Fibroblast of skin of back (primary cell): ENCODE measurements at regions not wholly inside any gene's neighbourhood (a gene's known extent, or its start where the extent isn't known, plus 50 kb on each side); places are given as distances from the start of the nearest gene placed in this dataset.
A peak's percentile ranks its signal among the peaks of the same experiment; 100 is the strongest.
"Not testable (repeated sequence)": the region's sequence is repeated elsewhere in the genome, so short reads cannot be mapped to it uniquely, and the experiment has no call there.

Source experiments
- DNase-seq: peaks from one replicate; pipeline ENCODE4 v3.0.0-alpha.2; 2013

DNA sequence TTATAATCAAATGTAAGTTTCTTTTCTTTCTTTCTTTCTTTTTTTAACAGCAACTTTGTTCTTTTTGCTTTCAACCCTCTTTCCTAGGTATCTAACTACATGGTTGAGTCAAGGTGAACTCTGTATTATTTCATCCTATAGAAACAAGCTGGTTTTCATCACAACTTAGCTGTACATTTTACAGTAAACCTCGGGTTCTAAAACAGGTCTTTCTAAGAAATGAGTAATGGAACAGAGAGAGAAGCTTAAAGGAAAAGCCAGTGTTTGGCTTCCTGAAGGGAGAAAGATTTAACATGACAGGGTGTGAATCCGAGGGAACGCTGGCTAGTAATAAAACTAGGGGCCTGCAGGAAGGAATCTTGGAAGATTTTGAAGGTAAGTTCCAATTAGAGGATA lies 143.4 kb upstream of the ITGB1 start:
- DNase-seq: no peak

DNA sequence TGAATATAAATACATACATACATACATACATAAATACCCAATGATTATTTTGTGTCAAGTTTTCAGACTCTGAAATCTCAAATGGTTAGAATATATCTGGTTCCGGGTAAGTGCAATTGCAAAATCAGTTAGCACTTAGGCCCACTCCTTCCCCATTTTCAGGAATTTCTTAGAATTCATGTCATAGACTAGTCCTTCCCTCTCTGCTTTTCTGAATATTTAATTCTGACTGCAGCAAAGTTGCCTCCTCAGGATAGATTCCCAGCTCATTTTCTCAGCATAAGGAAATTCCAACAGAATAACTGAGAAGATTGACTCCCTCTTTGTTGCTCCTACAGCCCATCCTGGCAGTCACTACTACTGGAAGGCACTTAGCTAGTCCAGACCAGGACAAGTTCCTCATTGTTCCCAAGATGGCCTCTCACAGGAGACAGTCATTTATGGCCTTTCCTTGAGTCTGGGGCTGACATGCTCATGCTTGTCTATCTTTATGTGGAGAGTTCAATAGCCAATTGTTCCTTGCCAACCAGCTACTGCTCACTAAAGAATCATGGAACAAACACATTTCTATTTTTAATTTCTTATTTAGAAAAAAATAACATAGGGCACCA lies 142.9 kb upstream of the ITGB1 start:
- DNase-seq: no peak

DNA sequence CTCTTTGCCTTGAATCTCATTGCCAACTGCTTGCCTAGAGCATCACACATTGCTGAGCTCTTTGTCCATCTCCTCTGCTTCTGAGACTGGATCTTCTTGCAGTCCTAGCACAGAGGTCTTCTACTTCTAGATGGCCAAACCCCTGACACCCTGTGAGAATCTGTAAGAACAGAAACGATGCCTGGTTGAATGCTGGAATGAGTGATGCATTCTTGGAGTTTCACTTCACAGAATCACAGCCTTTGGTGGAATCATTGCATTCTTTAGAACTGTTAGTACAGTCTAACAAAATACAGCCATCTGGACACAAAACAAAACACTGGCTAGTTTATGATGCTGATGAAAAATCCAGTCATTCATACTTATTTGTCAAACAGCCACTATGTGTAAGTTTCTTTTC lies 141.7 kb upstream of the ITGB1 start:
- peak; percentile 88 for DNase-seq

- peak; percentile 53 for DNase-seq
Measured at GRCh38 chr10:33098951-33099663, 141.1 kb upstream of the ITGB1 start.

- no peak for DNase-seq
Measured at GRCh38 chr10:33095867-33096815, 138.1 kb upstream of the ITGB1 start.

DNA sequence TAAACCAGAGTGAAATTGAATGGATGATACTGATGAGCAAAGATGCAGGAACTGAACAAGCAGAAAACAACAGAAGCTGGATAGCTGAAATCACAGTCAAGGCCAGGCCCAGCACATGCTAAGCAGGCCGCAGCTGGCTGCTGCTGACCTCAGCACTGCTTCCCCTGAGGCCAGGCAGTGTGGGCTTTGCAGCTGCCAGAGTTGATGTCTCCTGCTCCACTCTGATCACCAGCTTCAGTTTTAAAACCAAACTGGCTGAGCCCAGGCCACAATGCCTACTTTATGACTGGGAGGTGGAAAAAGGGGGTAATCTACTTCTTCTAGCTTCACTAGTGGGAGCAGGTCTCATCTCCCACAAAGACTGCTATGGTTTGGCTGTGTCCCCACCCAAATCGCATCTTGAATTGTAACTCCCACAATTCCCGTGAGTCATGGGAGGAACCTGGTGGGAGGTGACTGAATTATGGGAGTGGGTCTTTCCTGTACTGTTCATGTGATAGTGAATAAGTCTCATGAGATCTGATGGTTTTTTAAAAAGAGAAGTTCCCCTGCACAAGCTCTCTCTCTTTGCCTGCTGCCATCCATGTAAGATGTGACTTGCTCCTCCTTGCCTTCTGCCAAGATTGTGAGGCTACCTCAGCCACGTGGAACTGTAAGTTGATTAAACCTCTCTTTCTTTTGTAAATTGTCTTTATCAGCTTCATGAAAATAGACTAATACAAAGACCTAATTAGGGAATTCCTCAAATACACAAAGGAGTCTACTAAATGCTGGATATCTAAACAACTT lies 136.4 kb upstream of the ITGB1 start:
- DNase-seq: no peak

DNA sequence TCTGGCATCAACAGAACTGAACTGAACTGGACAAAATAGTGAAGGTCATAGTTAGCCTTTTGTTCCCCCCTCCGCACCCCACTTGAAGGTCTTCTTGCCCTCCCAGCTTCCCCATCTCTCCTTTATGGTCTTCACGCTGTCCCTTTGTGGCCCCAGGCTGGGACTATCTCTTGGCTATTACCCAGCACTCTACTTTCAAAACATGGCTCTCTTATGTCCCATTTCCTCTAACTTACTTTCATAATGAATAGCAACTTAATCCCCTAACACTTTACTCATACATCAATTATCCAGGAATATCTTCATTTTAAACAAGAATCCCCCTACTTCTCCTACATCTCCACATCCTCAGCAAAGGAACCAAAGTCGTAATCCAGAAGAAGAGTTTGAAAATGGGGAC lies 135.3 kb upstream of the ITGB1 start:
- no peak for DNase-seq

GRCh38 chr10:33092596-33092995 lies 134.6 kb upstream of the ITGB1 start:
- no peak for DNase-seq

GRCh38 chr10:33091201-33091600 lies 133.2 kb upstream of the ITGB1 start:
- no peak for DNase-seq

DNA sequence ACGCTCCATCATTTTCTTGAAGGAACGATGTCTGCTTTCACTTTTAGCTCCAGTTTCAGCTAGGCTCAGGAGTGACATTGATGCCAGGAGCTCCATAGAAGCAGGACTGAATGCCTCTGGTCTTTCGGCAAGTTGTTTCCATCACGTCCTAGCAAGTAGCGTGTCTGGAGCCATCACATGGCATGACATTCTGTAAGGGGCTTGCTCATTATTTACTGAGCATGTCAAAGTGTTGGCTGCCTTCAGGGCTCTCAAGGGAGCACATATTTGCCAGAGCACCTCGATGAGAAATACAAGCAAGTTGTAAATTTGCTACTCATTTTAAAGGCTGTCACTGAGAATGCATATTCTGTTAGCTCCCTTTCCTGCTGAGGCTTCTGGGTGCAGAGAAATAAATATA lies 131.0 kb upstream of the ITGB1 start:
- no peak for DNase-seq

DNA sequence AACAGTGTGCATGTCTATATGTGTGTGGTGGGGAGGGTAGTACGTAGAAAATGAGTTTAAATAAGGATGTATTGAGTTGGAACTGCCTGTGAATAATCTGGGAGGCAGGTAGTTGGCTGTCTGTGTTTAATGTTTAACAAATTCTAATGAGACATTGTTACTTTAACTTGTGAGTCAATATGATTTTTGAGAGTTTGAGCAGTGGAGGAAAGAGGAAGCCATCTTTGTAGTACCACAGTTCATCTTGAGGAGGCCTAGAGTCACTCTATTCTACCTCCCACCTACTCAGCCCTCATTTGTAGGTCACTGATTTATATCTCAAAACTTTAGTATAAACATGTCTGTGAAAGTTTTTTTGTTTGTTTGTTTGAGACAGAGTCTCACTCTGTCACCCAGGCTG lies 129.9 kb upstream of the ITGB1 start:
- no peak for DNase-seq

- no peak for DNase-seq
Measured at GRCh38 chr10:33087152-33087551, 129.1 kb upstream of the ITGB1 start.

DNA sequence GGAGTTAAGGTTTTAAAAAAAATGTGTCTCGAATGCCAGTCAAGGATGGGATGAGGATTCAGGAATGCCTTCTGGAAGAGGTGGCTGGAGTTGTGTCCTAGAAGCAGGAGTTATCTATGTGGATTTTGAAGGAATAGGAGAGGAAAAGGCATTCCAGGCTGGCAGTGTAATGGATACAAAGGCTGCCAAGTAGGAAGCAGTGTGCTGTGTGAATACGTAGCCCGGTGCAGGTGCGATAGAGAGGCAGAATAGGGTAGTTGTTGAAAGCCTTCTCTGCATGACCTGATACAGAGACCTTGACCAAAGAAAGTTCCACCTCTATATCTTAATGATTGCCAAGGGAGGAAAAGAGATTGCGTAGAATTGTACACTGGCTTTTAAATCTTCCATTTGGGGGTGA lies 128.1 kb upstream of the ITGB1 start:
- DNase-seq: no peak

DNA sequence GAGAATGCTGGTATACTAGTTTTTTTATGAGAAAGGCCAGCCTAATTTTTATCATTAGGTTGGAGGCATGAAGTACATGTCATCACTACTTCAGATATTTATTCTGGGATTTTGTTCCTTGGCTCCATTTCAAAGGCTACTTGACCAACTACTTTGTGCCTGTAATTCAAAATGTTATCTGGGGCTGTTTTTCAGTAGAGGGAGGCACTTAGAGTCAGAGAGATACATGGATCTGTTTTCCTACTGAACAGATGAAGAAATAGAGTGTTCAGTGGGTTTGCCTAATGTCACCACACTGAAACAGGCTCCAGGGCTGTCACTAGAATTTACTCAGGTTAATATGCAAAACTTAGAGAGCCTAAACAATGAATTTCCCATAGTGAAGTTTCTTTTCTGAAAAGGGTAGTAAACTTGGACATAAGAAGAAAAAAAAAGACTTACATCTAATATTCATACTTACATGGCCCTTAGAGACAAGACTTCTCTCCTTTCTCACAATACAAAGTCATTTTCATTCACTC lies 127.3 kb upstream of the ITGB1 start:
- DNase-seq: no peak

- DNase-seq: no peak
Measured at GRCh38 chr10:33084453-33084852, 126.4 kb upstream of the ITGB1 start.

DNA sequence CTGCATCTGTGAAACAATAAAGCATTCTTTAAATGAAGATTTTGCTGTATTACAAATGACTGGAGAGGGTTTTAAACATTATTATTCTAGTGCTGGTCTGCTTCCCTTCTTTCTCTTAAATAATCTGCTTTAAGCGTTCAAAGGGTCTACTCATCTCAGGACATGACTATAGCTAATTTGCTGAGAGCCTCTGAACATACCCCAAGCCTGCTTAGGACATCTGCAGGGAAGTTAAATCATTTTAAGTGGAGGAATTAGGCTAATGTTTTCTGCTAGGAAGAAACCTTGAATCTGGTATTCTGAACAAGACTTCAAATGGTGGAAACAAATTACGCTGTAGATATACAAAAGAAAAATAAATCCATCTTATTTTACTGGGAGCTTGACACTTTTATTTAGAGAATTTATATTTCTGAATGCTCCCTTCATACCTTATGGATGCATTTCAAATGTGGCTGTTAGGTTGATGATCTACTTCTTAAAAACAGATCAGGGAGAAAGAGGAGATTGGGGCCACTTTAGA lies 124.4 kb upstream of the ITGB1 start:
- no peak for DNase-seq

GRCh38 chr10:33080467-33080866 lies 122.4 kb upstream of the ITGB1 start:
- not testable (repeated sequence) for DNase-seq

GRCh38 chr10:33074443-33074842 lies 116.4 kb upstream of the ITGB1 start:
- no peak for DNase-seq

DNA sequence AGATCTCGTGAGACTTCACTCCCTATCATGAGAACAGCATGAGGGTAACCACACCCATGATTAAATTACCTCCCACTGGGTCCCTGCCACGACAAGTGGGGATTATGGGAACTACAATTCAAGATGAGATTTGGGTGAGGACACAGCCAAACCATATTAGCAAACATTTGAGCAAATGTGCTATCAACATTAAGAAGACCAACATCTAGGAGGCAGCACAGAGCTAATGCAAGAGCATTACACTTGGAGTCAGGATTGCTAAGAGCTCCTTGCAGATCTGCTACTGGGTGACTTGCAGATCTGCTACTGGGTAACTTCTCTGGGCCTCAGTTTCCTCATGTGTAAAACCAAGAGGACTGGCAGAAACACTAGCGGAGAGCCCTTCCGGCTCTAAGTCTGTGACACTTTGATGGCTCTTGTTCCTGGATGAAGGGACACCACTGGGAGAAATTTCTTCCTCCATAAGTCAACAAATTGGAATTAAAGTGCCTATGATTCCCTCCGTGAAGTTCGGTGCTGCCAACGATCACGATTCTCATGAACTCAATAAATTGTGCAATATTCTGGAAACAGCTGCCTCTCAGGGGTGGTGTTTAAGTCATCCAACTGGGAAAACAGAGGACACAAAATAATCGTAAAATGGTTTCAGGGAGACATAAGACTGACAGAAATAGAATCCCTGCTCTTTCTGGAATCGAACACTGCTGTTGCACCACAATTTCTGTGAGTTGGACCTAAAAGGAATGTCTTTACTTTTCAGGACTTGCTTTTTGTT lies 115.8 kb upstream of the ITGB1 start:
- no peak for DNase-seq

- DNase-seq: no peak
Measured at GRCh38 chr10:33071857-33072256, 113.8 kb upstream of the ITGB1 start.

GRCh38 chr10:33070101-33070500 lies 112.1 kb upstream of the ITGB1 start:
- no peak for DNase-seq
